Renal pelvis (tissue), 1 donor: ENCODE measurements at regions not wholly inside any gene's neighbourhood (a gene's known extent, or its start where the extent isn't known, plus 50 kb on each side); places are given as distances from the start of the nearest gene placed in this dataset.
"Not testable (repeated sequence)": the region's sequence is repeated elsewhere in the genome, so short reads cannot be mapped to it uniquely, and the experiment has no call there.

Experiments
- DNase-seq: peaks from one replicate; pipeline ENCODE4 v3.0.0-alpha.2; 2013

DNA sequence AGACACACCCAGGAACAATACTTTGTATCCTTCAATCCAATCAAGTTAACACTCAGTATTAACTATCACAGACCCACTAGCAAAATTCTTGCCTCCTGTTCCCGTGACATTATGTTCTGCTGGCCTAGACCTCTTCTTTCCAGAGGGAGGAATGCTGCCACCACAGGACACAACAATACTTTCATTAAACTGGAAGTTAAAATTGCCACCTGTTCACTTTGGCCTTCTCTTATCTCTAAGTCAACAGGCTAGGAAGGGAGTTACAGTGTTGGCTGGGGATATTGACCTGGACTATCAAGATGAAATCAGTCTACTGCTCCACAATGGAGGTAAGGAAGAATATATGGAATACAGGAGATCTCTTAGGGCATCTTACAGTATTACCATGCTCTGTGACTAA is 1000.4 kb upstream of the GBE1 start:
- DNase-seq: no peak

DNA sequence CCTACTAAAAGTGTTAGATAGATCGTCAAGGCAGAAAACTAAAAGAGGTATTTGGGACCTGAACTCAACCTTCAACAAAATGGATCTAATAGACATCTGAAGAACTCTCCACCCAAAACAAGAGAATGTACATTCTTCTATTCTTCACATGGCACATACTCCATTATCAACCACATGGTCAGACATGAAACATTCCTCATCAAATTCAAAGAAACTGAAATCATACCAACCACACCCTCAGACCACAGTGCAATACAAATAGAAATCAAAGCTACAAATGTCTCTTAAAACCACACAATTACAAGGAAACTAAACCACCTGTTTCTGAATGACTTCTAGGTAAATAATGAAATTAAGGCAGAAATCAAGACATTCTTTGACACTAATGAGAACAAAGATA is 984.1 kb upstream of the GBE1 start:
- no peak for DNase-seq

DNA sequence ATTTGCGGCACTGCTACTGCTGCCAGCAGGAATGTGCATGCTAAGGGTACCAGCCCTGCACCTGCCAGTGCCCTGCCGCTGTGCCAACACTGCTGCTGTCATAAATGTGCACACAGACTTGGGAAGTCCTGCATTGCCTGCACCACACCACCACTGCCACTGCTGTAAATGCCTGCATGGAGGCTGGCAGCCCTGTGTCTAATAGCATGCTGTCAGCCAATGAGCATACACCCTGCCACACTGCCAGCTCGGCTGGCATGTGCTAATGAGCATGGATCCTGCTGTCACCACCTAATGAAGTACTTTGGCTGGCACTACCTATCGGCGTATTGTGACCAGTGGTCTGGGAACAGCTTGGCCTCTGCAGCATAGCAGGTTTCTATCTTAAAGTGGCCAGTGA is 981.8 kb upstream of the GBE1 start:
- no peak for DNase-seq

DNA sequence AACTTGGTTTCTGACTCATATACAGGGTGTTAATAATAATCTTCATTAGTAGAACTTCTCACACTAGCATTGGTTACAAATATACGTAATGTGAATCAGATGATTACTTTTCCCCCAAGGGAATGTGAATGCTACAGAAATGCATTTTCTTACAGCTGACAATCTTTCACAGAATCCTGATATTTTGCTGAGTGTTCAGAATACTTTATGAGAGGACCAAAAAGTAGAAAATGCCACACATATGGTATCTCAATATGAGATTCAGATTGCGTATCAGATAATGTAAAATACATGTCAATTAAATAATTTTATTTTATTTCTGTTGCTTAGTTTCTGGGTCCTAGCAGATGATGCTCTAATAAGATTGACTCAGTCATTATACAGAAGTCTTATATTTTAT is 979.9 kb upstream of the GBE1 start:
- DNase-seq: no peak

DNA sequence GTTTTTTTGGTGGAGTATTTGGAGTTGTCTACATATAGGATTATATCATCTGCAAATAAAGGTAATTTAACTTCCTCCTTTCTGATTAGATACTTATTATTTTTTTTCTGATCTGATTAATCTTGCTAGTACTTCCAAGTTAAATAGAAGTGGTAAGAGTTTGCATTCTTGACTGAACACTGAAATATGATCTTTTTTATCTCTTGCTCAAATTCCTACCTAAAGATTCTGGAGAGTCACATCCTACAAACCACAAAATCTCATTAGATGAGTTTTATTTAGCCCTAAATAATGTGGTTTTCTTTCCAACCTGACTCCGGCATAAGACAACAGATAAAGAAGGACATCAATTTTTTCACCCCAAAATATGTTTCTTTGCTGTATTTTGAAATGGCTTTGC is 977.9 kb upstream of the GBE1 start:
- DNase-seq: no peak

DNA sequence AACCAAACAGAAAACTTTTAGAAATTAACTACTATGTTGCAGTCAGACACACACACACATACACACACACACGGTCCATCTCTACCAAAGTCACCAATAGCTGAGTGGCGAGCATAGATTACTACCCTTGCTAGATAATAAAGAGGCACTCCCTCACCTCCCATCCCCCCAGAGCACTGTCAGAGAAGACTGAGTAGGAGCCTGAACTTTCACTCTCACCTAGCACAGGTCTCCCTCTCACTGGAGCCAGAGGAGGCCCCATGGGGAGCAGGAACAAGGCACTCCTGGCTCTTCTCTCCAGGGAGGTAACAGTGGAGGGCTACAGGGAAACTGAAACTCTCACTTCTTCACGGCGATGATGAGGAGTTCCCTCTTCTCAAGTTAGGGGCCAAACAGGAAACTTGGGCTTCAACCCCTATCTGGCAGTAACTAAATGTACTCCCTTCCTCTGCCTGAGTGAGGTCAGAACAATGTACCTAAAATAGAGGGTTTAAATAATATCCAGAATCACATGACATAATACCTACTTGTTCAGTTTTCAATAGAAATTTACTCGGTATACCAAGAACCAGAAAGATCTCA is 975.3 kb upstream of the GBE1 start:
- no peak for DNase-seq

DNA sequence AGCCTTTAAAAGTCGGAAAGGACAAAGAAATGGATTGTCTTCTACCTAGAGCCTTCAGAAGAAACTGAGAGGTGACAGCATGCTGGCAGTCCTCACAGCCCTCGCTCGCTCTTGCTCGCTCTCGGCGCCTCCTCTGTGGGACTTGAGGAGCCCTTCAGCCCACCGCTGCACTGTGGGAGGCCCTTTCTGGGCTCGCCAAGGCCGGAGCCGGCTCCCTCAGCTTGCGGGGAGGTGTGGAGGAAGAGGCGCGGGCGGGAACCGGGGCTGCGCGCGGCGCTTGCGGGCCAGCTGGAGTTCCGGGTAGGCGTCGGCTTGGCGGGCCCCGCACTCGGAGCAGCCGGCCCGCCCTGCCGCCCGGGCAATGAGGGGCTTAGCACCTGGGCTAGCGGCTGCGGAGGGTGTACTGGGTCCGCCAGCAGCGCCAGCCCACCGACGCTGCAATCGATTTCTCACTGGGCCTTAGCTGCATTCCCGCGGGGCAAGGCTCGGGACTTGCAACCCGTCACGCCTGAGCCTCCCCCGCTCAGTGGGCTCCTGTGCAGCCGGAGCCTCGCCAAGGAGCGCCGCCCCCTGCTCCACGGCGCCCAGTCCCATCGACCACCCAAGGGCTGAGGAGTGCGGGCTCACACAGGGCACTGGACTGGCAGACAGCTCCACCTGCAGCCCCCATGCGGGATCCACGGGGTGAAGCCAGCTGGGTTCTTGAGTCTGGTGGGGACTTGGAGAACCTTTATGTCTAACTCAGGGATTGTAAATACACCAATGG is 953.8 kb upstream of the GBE1 start:
- DNase-seq: no peak

DNA sequence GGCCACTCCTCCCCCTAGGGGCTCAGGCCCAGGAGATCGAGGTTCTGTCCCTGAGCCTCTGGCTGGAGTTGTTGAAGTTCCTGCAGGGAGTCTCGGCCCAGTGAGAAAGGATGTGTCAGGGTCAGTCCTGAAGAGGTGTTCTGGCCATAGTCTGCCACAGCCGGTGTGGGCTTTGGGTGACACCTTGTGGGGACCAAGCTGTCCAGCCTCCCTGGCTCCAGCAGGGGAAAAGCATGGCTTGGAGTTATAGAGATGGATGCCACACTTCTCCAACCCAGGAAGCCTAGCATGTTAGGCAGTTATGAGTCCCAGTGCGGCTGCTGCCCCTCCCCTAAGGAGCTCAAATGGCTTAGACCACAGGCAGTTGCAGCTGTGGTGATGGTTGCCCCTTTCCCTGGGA is 945.6 kb upstream of the GBE1 start:
- no peak for DNase-seq

DNA sequence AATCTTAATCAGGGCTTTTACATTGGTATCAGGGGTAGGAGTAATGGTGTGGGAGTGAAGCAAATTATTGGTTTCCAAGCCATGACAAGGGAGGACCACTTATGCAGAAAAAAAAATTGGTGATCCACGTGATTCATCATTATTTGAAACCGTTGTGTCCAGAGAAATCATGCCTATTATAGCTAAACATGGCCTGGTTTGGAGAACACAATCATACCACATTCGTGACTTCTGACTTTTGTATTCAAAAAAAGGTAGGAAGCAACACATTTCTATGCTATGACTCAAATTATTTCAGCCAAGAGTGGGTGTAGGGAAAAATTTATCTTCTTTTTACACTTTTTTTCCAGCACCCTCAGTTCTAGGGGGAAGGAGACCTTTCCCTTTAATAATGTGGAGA is 924.3 kb upstream of the GBE1 start:
- no peak for DNase-seq

DNA sequence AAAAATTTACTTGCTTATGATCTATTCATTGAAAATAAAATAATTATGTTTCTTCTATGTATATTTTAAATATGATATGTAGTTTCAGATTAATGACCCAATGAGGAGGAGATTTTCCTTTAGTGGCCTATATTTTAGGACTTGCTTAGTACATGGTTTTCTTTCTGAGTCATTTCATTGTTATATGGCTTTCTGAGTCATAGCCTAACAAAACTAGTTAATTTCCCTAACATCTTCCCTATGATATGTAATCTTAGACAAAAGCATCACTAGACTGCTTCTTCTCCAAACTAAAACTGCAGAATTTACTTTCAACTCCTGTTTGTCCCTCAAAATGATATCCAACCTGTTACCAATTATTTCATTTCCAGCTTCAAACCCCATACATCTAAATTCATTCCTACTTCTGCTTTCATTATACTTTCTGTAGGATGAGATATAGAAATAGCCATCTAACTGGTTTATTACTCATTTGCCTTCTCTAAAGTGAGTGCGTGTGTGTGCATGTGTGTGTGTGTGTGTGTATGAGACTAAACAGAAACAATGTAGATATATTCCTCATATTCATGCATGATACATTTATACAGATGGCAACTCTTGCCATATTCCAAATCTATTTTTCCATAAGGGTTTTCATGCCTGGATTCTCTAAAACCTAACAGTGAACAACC is 915.0 kb upstream of the GBE1 start:
- DNase-seq: no peak

DNA sequence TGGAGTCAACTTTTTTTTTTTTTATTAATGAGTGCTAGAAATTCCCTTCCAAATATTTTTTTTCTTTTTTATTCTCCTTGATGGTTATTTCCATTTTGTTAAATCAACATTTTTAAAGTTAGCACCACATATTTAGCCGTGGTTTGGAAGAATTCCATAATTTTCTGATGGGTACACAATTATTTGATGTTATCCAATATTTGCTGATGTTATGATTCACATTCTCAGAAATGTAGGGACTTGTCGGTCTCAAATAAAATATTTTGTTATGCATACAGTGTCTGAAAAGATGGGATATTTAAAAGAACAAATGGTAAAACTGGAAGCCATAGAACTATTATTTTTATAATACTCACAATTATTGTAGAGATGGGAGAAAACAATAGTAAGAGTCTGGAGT is 911.5 kb upstream of the GBE1 start:
- no peak for DNase-seq

DNA sequence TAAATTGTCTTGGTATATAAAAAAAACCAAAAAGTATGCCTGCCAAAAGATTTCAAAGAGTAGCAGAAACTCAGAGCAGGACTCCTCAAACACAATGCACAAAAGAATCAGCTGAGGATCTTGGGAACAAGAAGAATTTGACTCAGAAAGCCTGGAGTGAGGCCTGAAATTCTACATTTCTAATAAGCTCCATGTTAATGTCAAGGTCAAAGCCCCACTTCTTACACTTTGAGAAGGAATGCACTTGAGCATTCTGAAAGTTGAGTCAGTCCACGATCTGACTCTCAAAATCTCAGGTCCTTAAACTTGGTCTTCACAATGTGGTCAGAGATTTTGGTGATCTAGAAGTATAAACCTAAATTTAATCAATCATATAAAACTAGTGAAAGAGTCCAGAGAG is 910.0 kb upstream of the GBE1 start:
- no peak for DNase-seq

DNA sequence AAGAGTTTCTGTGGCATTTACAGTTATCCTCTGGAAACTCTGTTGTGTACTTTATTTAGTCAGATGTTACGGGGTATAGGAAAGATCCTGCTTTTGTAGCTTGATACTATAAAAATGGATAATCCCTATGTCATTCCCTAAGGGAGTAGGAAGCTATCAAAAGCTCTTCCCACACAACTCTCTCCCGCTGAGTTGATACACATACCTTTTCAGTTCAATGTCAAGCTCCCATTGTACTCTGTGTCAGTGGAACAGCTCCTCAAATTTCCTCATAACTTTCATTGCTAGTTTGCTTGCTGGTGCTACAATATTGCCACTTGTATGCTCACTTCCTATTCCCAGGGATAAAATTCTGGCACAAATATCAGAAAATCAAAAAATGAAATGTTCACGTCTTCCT is 893.3 kb upstream of the GBE1 start:
- no peak for DNase-seq

DNA sequence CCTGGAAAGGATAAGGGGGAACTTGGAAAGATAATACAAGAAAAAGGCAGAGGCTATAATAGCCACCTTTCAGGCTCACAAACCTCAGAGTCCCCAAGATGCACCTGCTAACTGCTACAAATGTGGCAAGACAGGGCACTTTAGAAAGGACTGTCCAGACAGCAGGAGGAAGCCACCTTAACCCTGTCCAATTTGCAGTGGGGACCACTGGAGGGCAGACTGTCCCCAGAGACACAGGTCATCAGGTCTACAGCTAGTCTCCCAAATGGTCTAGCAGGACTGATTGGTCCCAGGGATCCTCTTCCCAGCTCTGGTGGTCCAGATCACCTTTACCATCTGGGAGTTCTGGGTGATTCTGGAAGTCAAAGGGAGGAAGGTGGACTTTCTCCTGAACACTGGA is 882.5 kb upstream of the GBE1 start:
- no peak for DNase-seq

DNA sequence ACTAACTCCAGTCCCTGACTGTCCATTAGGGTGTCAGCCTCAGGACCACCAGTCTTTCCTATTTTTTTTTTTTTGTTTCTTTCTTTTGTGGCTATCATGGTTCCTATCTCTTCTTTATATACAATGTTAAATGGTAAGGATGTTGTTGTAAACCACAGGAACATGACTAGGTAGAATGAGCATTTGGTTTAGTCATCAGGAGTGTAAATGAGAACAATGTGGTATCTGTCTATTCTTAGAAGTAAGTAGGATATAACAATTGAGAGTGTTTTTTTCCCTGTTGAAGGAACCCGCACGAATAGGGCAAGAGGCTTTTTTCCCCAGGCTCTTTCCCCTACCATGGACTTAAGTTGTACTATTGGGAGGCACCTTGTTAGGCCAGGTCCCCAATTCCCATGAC is 880.3 kb upstream of the GBE1 start:
- no peak for DNase-seq

DNA sequence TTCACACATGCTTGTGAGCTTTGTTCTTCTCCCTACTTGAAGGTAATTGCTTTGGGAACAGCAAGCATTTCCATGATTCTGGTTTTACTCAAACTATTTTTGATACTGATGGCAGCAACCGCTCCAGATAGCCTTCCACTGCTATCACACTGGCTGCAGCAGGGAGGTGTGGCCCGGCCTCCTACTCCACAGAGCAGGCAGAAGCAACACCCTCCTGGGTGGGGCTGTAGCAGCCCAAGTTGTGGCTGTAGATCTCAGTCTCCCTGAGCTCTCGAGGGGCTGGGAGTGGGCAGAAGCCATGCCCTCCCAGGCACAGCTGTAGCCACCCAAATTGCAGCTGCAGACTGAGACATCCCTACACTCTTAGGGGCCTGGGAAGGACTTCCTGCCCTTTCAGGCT is 878.8 kb upstream of the GBE1 start:
- DNase-seq: no peak

DNA sequence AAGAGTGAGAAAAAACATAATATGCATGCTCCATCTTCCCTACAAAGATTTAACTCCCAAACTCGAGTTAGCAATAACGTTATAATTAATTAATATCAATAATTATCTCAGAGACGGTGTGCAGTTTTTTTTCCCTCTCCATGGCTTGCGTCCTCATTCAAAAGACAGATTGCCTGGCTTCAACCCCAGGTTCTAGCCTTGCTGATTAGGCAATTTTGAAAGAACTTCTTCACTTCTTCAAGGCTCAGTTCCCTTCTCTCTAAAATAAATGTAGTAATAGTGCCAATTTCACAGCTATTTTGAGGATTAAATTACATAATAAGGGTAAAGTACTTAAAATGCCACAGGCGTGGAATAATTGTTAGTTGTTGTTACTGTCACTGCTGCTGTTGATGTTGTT is 876.1 kb upstream of the GBE1 start:
- no peak for DNase-seq

DNA sequence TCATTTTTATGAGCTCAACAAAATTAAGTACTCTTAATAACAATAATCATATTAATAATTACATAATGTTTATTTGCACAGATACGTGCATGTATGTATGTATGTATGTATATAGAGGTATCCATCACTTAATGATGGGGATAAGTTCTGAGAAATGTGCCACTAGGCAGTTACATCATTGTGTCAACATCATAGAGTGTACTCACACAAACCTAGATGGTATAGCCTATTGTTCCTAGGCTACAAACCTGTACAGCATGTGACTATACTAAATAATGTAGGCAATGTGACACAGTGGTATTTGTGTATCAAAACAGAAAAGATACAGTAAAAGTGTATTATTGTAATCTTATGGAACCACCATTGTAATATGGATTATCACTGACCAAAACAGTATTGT is 874.7 kb upstream of the GBE1 start:
- DNase-seq: no peak

DNA sequence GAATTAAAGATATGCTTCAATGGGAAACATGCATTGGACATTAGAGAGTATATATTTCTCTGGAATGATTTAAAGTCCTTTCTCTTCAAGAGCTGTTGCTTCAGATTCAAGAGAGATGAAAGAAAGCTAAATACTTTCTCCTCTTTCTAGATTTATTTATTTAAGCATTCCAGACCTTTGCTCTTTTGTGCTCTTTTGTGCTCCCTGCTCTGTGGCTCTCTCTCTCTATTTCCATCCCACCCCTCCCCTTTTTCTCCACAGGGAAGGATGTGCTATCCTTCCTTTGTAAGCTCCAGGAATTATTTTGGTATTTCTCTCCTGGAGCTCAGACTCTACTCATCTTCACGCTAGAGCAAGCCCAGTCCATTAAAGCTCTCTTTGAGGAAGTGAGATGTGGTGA is 871.9 kb upstream of the GBE1 start:
- no peak for DNase-seq

DNA sequence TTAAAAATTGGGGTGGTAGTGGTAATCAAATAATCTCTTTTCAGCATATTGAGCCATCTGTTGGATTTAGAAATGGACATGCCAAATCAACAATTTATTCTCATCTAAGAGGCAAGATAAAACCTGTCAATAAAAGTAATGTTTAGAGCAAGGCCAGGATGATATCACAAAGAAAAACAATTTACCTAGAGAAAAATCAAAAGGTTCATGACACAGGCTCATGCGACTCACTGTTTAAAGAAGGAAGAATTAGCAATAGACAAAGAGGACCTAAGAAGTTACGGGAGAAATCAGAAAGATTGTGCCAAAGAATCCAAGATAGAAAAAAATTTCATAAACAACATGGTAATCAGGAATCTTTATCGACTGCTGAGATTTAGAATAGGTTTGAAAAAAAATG is 868.5 kb upstream of the GBE1 start:
- DNase-seq: no peak

DNA sequence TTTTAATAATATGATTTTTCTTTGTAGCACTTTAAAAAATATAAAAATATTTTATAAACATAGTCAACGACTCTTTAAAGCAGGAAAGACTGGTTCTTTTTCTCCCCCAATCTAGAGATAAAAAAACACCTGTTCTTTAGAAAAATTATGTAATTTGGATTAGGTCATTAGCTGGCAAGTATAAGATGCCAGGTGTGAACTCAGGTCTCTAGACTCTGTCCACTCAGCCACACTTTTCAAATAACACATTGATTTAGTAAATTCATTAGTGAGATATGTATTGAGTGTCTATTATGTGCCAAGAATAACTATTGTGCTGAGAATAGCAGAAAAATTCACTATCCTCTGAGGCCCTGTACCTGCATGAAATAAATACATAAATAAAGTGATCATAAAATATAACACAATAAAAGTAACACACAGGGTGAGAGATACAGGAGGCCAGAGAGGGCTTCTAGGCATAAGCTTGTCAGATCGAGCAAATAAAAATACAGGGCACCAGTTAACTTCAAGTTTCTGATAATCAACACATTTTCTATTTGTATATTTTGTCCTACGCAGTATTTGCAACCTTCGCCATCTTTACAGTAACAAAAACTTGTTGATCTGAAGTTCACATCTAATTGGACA is 867.1 kb upstream of the GBE1 start:
- no peak for DNase-seq

DNA sequence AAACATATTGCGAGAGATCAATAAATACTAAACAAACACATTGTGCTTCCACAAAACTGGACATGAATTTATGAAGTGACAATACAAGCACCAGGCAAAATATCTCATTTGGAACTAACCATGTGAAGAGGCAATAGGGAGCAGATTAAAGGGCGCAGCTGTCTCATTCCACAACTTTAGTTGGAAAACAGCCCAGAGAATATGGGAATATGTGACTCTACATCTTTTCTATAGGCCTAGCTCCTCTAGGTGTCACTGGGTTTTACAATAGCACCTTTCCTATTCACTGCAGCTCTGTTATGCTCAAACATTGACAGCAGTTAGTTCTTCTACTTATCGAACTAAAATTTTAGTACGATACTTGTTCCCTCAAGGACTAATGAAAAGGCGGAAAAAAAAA is 866.3 kb upstream of the GBE1 start:
- DNase-seq: no peak

DNA sequence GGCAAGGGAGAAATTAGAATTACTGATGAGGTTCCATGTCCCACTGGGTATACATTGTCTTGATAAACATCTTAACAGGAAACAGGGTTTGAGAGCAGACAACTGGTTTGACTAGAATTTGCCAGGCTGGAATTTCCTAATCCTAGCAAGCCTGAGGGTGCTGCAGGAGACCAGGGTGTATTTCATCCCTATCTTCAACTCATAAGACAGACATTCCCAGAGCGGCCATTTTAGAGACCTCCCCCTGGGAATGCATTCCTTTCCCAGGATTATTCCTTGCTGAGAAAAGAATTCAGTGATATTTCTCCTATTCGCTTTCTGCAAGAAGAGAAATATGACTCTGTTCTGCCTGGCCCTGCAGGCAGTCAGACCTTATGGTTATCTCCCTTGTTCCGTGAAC is 859.3 kb upstream of the GBE1 start:
- not testable (repeated sequence) for DNase-seq
